GM12878 (cell line): ENCODE measurements at regions not wholly inside any gene's neighbourhood (a gene's known extent, or its start where the extent isn't known, plus 50 kb on each side); places are given as distances from the start of the nearest gene placed in this dataset.
"Not testable (repeated sequence)": the region's sequence is repeated elsewhere in the genome, so short reads cannot be mapped to it uniquely, and the experiment has no call there.

Experiments
- ATAC-seq: fragments of 200-7000 bp; cut with Tn5 transposase; 3 replicates; pipeline ENCODE4 v1.9.1; 2020; ENCODE audit warnings: mild to moderate bottlenecking, moderate library complexity
- BruUV-seq: library from RNA; stranded (reverse); fragments of 400-500 nt; replicated peaks from 2 replicates; lab custom pipeline; 2021; lab: Mats Ljungman, UMichigan
- CTCF ChIA-PET: fragments of 300-600 bp; sonication (Branson Sonifier 250); formaldehyde crosslinking; extraction: SDS; loops from one replicate; lab custom pipeline; 2021; ENCODE audit warnings: inconsistent platforms; lab: Yijun Ruan, JAX
- POLR2A ChIA-PET: fragments of 350-600 bp; formaldehyde crosslinking; extraction: SDS; loops from one replicate; lab custom pipeline; 2021; ENCODE audit warnings: inconsistent platforms; lab: Charles Lee
- RAD21 ChIA-PET: fragments of 300-600 bp; sonication (Branson Sonifier 250); formaldehyde crosslinking; loops from one replicate; lab custom pipeline; 2023; ENCODE audit warnings: antibody characterized with exemption; ENCODE audit not compliant: unreplicated experiment; lab: Charles Lee
- SMC1A ChIA-PET: fragments of 300-600 bp; sonication (Branson Sonifier 250); formaldehyde crosslinking; loops from one replicate; lab custom pipeline; 2023; ENCODE audit not compliant: unreplicated experiment, uncharacterized antibody; lab: Charles Lee
- DNase-seq: peaks from one replicate; pipeline ENCODE4 v3.0.0-alpha.2; 2011; ENCODE audit warnings: low read depth, low spot score
- FAIRE-seq: peaks from 3 replicates; lab custom pipeline; 2011; peaks lifted over from hg19 to GRCh38; lab: Jason Lieb, UNC
- H2AFZ ChIP-seq: 2 replicates; pipeline ENCODE4 v1.6.0; 2011; ENCODE audit warnings: low read depth, low read length, control low read depth; ENCODE audit not compliant: control insufficient read depth
- H3K27ac ChIP-seq: 2 replicates; pipeline ENCODE4 v1.5.1; 2011; ENCODE audit warnings: control low read depth; ENCODE audit not compliant: control insufficient read depth, insufficient read depth
- H3K27me3 ChIP-seq, 2 experiments: replicated peaks in 1 of 2; 2 replicates each; pipeline versions ENCODE4 v1.6.0 to v1.6.1; 2011; ENCODE audit warnings: low read length in 1 of 2; ENCODE audit not compliant: control insufficient read depth in 2 of 2, insufficient read depth in 2 of 2
- H3K36me3 ChIP-seq, 2 experiments: 2 replicates each; pipeline ENCODE4 v1.5.1; 2011; ENCODE audit warnings: low read length in 1 of 2; ENCODE audit not compliant: control insufficient read depth in 2 of 2, insufficient read depth in 2 of 2
- H3K4me1 ChIP-seq: 2 replicates; pipeline ENCODE4 v1.6.1; 2011; ENCODE audit warnings: mild to moderate bottlenecking, low read length, moderate library complexity, mixed read lengths; ENCODE audit not compliant: control insufficient read depth, insufficient read depth
- H3K4me2 ChIP-seq: 2 replicates; pipeline ENCODE4 v1.6.0; 2011; ENCODE audit warnings: control low read depth; ENCODE audit not compliant: control insufficient read depth, insufficient read depth
- H3K4me3 ChIP-seq: fragments of 200-600 bp; sonication (generic); 2 replicates; pipeline ENCODE4 v1.5.1; 2016
- H3K79me2 ChIP-seq: 2 replicates; pipeline ENCODE4 v1.6.0; 2011; ENCODE audit warnings: low read length; ENCODE audit not compliant: control insufficient read depth, insufficient read depth
- H3K9ac ChIP-seq: 2 replicates; pipeline ENCODE4 v1.8.0; 2011; ENCODE audit warnings: low read length, control low read depth, mixed read lengths; ENCODE audit not compliant: control insufficient read depth, insufficient read depth
- H3K9me3 ChIP-seq: replicated peaks from 3 replicates; pipeline ENCODE4 v1.5.1; 2011; ENCODE audit warnings: mild to moderate bottlenecking, low read length; ENCODE audit not compliant: control insufficient read depth, insufficient read depth
- H4K20me1 ChIP-seq: 2 replicates; pipeline ENCODE4 v1.6.0; 2011; ENCODE audit not compliant: control insufficient read depth, insufficient read depth
- POLR2A ChIP-seq: IDR thresholded peaks from 2 replicates; pipeline ENCODE4 v1.6.1; 2011; ENCODE audit warnings: low read depth, mild to moderate bottlenecking, low read length
- WGBS: methylation state at CpG from one replicate; pipeline ENCODE4 v1.1.6; 2016; ENCODE audit warnings: low lambda C conversion rate; ENCODE audit not compliant: insufficient replicate concordance, insufficient coverage; ENCODE audit errors: missing lambda C conversion rate; 5-methylcytosine and 5-hydroxymethylcytosine counted together
- in situ Hi-C: fragments of 300-500 bp; cut with MboI; formaldehyde crosslinking; loops from 9 replicates; pipeline ENCODE4 v1.14.3; 2018; ENCODE audit warnings: mixed read lengths
- intact Hi-C: fragments of 100-400 bp; cut with micrococcal nuclease; formaldehyde crosslinking; loops from one replicate; pipeline ENCODE4 v1.14.2; 2022; ENCODE audit not compliant: unreplicated experiment

DNA sequence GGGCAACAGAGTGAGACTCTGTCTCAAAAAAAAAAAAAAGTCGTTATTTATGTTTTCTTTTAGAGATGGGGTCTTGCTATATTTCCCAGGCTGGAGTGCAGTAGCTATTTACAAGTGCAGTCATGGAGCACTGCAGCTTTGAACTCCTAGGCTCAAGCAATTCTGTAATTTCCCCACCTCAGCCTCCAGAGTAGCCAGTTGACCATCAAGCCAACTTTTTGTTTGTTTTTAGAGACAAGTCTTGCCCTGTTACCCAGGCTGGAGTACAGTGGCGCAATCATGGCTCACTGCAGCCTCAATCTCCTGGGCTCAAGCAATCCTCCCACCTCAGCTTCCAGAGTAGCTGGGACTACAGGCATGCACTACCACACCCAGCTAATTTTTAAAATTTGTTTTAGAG, 78.7 kb upstream of the PAX2 start:
- H3K4me3 ChIP-seq, DNase-seq, H3K4me2 ChIP-seq, H3K4me1 ChIP-seq, H4K20me1 ChIP-seq, H2AFZ ChIP-seq, FAIRE-seq, H3K79me2 ChIP-seq, RAD21 ChIA-PET, BruUV-seq, in situ Hi-C loops, H3K36me3 ChIP-seq, H3K27ac ChIP-seq, H3K9me3 ChIP-seq, ATAC-seq, H3K9ac ChIP-seq, CTCF ChIA-PET, POLR2A ChIA-PET, intact Hi-C loops: not testable (repeated sequence)
- H3K27me3 ChIP-seq, result peaks cover 8 to 12% of the 10 kb centered on the region in 2 experiments; a peak in 3 of 4 replicates
- 32% methylated on average over 2 of the region's 2 CpGs for WGBS
- SMC1A ChIA-PET, result interaction anchor here (1.0 kb wide), 1 partner anchor 77 kb away, joined by 3 read pairs; no protein-coding TSS in a partner anchor

DNA sequence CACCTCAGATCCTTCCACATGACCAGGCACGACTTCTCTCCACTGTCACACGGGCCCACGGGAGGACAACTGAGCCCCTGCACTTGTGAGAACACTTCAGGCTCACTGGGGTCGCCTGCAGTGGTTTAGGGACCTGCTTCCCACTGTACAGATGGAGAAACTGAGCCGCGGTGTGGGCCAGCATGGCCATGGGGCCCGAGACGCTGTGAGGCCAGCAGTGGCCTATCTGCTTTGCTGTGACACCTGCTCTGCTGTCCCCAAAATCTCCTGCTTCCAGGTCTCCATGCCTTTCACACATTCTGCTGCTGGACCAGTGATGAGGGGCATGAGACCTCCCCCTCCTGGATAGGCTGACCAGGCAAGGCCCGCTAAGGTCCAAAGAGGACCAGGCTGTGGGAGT, 75.8 kb upstream of the PAX2 start:
- no peaks in the 10 kb centered on the region for H3K79me2 ChIP-seq
- H3K4me1 ChIP-seq, result no peaks in the 10 kb centered on the region
- SMC1A ChIA-PET, result no interaction called here
- H3K9me3 ChIP-seq, result no peaks in the 10 kb centered on the region
- no peak overlapping the region for H3K4me3 ChIP-seq
- in situ Hi-C loops, result loop anchor here (5.0 kb wide), 2 partner anchors 73 to 203 kb away; no protein-coding TSS in a partner anchor
- H3K36me3 ChIP-seq, result no peaks in the 10 kb centered on the region
- peaks cover 7 to 16% of the 10 kb centered on the region in 2 experiments for H3K27me3 ChIP-seq
- RAD21 ChIA-PET, result interaction anchor here (2.3 kb wide), 1 partner anchor 209 kb away, joined by 4 read pairs; no protein-coding TSS in a partner anchor
- WGBS, result 30% methylated on average over 9 of the region's 9 CpGs
- no peak overlapping the region for H3K9ac ChIP-seq
- H3K27ac ChIP-seq, result no peak overlapping the region
- intact Hi-C loops, result loop anchor here (5.0 kb wide), 1 partner anchor 107 kb away; no protein-coding TSS in a partner anchor
- DNase-seq, result no peak
- BruUV-seq, result no TSS peak
- TF ChIP-seq POLR2A, result no peak
- no peak for FAIRE-seq
- no peak overlapping the region for H2AFZ ChIP-seq
- no peak overlapping the region for H3K4me2 ChIP-seq
- ATAC-seq, result no peak
- POLR2A ChIA-PET, result no interaction called here
- no peaks in the 10 kb centered on the region for H4K20me1 ChIP-seq
- CTCF ChIA-PET, result interaction anchor here (1.2 to 3.6 kb wide), 4 partner anchors 74 to 219 kb away, joined by 4 to 23 read pairs (median 6); no protein-coding TSS in a partner anchor
